Epithelial cell of proximal tubule (primary cell): ENCODE measurements at regions not wholly inside any gene's neighbourhood (a gene's known extent, or its start where the extent isn't known, plus 50 kb on each side); places are given as distances from the start of the nearest gene placed in this dataset.

Source experiments
- DNase-seq: peaks from one replicate; pipeline ENCODE4 v3.0.0-alpha.2; 2011; ENCODE audit warnings: low read depth
- H3K4me3 ChIP-seq: 2 replicates; pipeline ENCODE4 v1.5.1; 2011; ENCODE audit warnings: low read depth, mild to moderate bottlenecking, low read length
- TF ChIP-seq, protein P1 (sequence below): conservative IDR thresholded peaks from 2 replicates; pipeline ENCODE4 v1.5.1; 2012; ENCODE audit warnings: low read depth, mild to moderate bottlenecking, low read length

DNA sequence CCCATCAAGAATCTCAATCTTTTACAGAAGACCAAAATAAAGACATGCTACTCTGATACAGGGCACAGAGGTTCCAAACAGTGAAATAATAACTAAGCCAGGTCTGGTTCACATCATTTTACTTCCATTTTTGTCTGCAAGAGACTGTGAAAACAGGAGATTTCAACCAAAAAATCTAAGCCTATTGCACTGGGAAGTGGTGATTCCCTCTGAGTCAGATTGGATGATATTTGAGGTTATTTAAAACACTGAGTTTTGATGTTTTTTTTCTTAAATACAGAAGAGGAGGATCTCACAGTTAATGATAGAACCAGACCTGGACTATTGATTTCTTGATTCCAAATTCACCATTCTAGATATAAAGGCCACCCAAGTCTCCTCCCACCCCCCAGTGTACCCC is 117.3 kb upstream of the FAM20A start:
- no peak for DNase-seq
- no peak overlapping the region for H3K4me3 ChIP-seq
- TF ChIP-seq, protein P1, sequence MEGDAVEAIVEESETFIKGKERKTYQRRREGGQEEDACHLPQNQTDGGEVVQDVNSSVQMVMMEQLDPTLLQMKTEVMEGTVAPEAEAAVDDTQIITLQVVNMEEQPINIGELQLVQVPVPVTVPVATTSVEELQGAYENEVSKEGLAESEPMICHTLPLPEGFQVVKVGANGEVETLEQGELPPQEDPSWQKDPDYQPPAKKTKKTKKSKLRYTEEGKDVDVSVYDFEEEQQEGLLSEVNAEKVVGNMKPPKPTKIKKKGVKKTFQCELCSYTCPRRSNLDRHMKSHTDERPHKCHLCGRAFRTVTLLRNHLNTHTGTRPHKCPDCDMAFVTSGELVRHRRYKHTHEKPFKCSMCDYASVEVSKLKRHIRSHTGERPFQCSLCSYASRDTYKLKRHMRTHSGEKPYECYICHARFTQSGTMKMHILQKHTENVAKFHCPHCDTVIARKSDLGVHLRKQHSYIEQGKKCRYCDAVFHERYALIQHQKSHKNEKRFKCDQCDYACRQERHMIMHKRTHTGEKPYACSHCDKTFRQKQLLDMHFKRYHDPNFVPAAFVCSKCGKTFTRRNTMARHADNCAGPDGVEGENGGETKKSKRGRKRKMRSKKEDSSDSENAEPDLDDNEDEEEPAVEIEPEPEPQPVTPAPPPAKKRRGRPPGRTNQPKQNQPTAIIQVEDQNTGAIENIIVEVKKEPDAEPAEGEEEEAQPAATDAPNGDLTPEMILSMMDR, result no peak

DNA sequence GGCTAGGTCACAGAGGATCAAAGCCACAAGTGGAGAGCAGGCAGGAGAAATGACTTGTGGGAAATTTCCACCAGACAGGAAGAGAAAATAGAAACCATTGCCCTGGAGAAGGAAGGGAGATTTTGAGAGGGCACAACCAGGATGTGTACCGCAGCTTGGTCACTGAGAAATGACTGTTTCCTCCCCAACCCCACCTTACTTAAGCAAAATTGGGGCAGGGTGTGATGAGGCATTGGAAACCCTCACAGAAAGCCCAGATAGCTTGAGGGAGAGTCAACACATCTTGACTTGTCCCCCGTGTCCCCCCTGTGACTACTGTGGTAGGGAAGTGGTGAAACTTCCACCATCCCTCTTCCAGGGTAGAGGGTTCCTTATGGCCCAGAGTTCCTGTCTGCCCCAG is 113.5 kb upstream of the FAM20A start:
- TF ChIP-seq, protein P1, result no peak
- H3K4me3 ChIP-seq, result no peak overlapping the region
- DNase-seq, result no peak

DNA sequence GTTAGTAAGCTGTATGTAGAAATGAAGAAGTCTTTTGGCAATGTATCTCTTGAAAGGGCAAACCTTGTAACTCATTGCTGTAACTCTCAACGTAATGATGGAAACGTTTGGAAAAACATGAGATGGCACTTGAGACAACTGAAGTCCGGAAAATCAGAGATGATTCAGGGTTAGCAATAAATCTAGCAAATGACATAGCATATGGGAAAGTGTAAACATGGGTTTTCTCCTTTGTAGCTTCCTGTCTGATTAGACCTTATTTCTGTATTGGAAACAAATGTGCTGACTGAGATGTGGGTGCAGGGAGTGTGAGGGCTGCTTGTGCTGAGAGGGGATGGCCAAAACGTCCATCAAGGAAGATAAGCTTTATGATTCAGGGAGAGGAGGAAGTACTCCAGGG is 110.7 kb upstream of the FAM20A start:
- no peak overlapping the region for H3K4me3 ChIP-seq
- TF ChIP-seq, protein P1, result no peak
- DNase-seq, result no peak

DNA sequence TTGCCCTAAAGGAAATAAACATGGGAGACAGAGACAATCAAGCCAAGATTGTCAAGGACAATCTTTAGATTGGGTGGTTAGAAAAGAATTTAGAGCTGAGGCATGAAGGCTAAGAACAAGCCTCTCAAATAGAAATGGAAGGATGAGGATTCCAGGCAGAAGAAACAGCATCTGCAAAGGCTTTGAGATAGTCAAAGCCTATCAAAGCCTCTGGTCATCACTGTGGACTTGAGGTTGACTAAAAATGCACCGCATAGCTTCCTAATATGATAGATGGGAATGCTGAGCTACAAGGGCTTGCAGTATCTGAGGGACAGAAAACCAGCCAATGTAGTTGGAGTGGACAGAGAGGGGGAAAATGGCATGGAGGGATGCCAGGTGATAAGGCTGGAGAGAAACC is 109.8 kb upstream of the FAM20A start:
- no peak overlapping the region for H3K4me3 ChIP-seq
- TF ChIP-seq, protein P1, result no peak
- DNase-seq, result no peak

DNA sequence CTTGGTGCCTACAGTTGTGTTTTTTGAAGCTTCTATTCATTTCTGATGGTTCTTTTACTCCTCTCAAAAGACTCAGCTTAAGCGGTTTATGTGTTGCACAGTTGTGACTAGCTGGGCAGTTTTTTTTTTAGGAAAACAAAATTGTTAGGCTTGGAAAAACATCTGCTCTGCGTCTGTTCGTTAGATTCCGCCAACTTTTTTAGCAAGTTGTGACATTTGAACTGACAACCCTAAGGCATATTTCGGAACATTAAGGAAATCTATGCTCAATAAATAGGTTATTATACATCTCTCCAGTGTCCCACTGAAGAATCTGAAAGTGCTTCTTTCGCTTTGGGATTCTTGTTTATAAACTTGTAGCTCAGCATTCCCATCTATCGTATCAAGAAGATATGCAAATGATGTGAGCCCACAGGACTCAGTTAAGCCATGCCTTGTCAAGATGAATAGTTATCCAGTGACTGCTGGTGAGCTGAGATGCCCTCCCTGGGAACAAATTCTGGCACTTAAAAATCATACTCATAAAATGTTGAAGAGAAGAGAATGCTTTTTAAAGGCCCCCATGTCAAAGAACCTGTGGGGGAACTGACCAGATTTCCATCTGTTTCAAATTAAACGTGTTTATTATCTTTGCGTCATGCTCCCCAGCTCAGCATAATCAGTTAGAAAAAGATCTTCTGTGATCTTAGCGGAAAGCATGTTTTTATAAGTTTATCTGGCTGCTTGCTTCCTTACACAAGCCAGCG is 109.0 kb upstream of the FAM20A start:
- TF ChIP-seq, protein P1, result no peak

DNA sequence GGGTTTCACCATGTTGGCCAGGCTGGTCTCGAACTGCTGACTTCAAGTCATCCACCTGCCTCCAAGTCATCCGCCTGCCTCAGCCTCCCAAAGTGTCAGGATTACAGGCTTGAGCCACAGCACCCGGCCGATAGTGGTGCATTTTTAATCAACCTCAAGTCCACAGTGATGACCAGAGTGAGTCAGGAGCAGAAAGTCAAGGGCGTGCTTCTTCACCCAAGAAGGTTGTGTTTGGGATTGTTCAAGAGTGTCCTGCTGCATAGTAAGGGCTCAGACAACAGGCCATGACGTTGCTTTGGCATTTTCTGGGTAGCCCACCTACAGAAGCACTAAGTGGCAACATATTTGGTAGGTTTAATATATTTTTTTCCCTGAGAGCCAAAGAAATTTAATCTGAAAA is 108.3 kb upstream of the FAM20A start:
- no peak for DNase-seq
- no peak overlapping the region for H3K4me3 ChIP-seq
- TF ChIP-seq, protein P1, result no peak

More for the DNA sequence above, 109.0 kb upstream of the FAM20A start:
- H3K4me3 ChIP-seq, result no peak overlapping the region
- no peak for DNase-seq

DNA sequence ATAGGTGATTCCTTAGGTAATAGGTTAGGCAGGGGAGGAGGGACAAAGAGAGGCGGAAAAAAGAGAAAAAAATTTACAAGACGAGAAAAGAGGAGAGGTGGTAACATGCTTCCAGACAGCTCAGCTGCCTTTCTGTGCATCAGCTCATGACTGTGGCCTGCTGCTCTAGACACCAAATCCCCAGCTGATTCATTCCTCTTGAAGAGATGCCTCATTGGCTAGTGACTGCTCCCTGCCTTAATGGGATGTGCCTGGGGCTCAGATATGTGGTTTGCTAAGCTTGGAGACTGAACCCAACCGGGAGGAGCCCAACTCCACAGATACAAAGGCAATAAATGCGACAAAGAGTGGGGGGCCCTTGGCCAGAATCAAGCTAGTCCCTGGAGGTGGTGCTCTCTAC is 105.9 kb upstream of the FAM20A start:
- H3K4me3 ChIP-seq, result no peak overlapping the region
- TF ChIP-seq, protein P1, result no peak
- DNase-seq, result no peak
